A673 (cell line): ENCODE measurements at regions not wholly inside any gene's neighbourhood (a gene's known extent, or its start where the extent isn't known, plus 50 kb on each side); places are given as distances from the start of the nearest gene placed in this dataset.

Experiments
- BruUV-seq: library from RNA; stranded (reverse); fragments of 400-500 nt; replicated peaks from 2 replicates; lab custom pipeline; 2021; lab: Mats Ljungman, UMichigan
- CTCF ChIA-PET: fragments of 300-600 bp; sonication (Branson Sonifier 250); formaldehyde crosslinking; loops from one replicate; lab custom pipeline; 2022; ENCODE audit warnings: antibody characterized with exemption; lab: Charles Lee
- POLR2A ChIA-PET: fragments of 300-600 bp; sonication (Branson Sonifier 250); formaldehyde crosslinking; loops from one replicate; lab custom pipeline; 2022; ENCODE audit warnings: antibody characterized with exemption; ENCODE audit not compliant: low non-redundant PET; lab: Charles Lee
- DNase-seq: peaks from one replicate; pipeline ENCODE4 v3.0.0-alpha.2; 2015; ENCODE audit warnings: low spot score
- H3K27ac ChIP-seq: fragments of 200-600 bp; sonication (generic); 2 replicates; pipeline ENCODE4 v1.5.1; 2016; ENCODE audit warnings: mixed run types, low read depth, mild to moderate bottlenecking, mixed read lengths, antibody characterized with exemption, low read length; ENCODE audit not compliant: poor library complexity, severe bottlenecking
- H3K27me3 ChIP-seq: fragments of 200-600 bp; sonication (generic); replicated peaks from 2 replicates; pipeline ENCODE4 v1.6.1; 2017; ENCODE audit warnings: mixed run types, low read depth, mild to moderate bottlenecking, mixed read lengths, antibody characterized with exemption, low read length; ENCODE audit not compliant: insufficient read depth, poor library complexity
- H3K36me3 ChIP-seq: fragments of 200-600 bp; sonication (generic); 2 replicates; pipeline ENCODE4 v1.6.1; 2016; ENCODE audit warnings: mixed run types, mild to moderate bottlenecking, mixed read lengths, antibody characterized with exemption, low read length; ENCODE audit not compliant: insufficient read depth, poor library complexity, severe bottlenecking
- H3K4me1 ChIP-seq: fragments of 200-600 bp; sonication (generic); 2 replicates; pipeline ENCODE4 v1.6.1; 2017; ENCODE audit warnings: mixed run types, mild to moderate bottlenecking, mixed read lengths, antibody characterized with exemption, low read length; ENCODE audit not compliant: insufficient read depth, poor library complexity, severe bottlenecking
- H3K4me3 ChIP-seq: fragments of 200-600 bp; sonication (generic); 2 replicates; pipeline ENCODE4 v1.5.1; 2016; ENCODE audit warnings: low read depth, mixed run types, mild to moderate bottlenecking, mixed read lengths, low read length; ENCODE audit not compliant: poor library complexity, severe bottlenecking
- H3K9me3 ChIP-seq: fragments of 200-600 bp; sonication (generic); 2 replicates; pipeline ENCODE4 v1.6.1; 2016; ENCODE audit warnings: mixed run types, low read depth, mild to moderate bottlenecking, mixed read lengths, antibody characterized with exemption, low read length; ENCODE audit not compliant: poor library complexity, severe bottlenecking
- EZH2 ChIP-seq: fragments of 200-600 bp; sonication (generic); IDR thresholded peaks from 2 replicates; pipeline ENCODE4 v1.6.1; 2017; ENCODE audit warnings: borderline replicate concordance, low read depth, mild to moderate bottlenecking, mixed read lengths, antibody characterized with exemption, low read length; ENCODE audit not compliant: poor library complexity, severe bottlenecking
- intact Hi-C: fragments of 100-400 bp; cut with micrococcal nuclease; formaldehyde crosslinking; loops from one replicate; pipeline ENCODE4 v1.10.0; 2022; ENCODE audit not compliant: unreplicated experiment
- TF ChIP-seq, protein P1 (sequence below): fragments of 300-800, 200-600 bp; sonication (generic); conservative IDR thresholded peaks from 2 replicates; pipeline ENCODE4 v1.5.1; 2017; ENCODE audit warnings: low read depth, mild to moderate bottlenecking, antibody characterized with exemption, low read length, moderate library complexity, mixed read lengths

DNA sequence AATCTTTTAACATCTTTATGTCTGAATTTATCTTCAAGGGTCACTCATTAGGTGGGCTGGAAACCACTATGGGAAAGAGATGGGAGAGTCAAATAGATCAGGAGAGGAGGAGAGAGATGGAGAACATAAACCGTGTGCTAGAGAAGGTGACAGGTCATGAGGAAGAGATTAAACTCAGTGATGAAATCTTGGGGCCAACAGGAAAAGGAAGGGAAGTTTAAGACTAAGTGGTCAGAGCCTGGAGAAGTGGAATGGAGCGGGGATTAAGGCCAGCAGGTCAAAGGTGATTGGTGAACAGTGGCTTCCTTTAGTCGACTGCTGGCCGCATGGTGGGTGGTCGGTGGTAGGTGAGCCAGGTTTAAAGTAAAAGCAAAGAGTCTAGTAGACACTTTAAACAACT, 169.3 kb upstream of the IVNS1ABP start:
- intact Hi-C loops: no loop called here
- TF ChIP-seq, protein P1, sequence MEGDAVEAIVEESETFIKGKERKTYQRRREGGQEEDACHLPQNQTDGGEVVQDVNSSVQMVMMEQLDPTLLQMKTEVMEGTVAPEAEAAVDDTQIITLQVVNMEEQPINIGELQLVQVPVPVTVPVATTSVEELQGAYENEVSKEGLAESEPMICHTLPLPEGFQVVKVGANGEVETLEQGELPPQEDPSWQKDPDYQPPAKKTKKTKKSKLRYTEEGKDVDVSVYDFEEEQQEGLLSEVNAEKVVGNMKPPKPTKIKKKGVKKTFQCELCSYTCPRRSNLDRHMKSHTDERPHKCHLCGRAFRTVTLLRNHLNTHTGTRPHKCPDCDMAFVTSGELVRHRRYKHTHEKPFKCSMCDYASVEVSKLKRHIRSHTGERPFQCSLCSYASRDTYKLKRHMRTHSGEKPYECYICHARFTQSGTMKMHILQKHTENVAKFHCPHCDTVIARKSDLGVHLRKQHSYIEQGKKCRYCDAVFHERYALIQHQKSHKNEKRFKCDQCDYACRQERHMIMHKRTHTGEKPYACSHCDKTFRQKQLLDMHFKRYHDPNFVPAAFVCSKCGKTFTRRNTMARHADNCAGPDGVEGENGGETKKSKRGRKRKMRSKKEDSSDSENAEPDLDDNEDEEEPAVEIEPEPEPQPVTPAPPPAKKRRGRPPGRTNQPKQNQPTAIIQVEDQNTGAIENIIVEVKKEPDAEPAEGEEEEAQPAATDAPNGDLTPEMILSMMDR: no peak
- TF ChIP-seq EZH2: no peak
- Histone ChIP-seq H3K4me1 (no peaks in the 10 kb centered on the region), H3K36me3 (no peaks in the 10 kb centered on the region), H3K27ac (no peak overlapping the region), H3K4me3 (no peak overlapping the region), H3K27me3 (no peaks in the 10 kb centered on the region), H3K9me3 (no peaks in the 10 kb centered on the region)
- ChIA-PET POLR2A (no interaction called here), CTCF (no interaction called here)
- no peak for DNase-seq
- BruUV-seq: no TSS peak

DNA sequence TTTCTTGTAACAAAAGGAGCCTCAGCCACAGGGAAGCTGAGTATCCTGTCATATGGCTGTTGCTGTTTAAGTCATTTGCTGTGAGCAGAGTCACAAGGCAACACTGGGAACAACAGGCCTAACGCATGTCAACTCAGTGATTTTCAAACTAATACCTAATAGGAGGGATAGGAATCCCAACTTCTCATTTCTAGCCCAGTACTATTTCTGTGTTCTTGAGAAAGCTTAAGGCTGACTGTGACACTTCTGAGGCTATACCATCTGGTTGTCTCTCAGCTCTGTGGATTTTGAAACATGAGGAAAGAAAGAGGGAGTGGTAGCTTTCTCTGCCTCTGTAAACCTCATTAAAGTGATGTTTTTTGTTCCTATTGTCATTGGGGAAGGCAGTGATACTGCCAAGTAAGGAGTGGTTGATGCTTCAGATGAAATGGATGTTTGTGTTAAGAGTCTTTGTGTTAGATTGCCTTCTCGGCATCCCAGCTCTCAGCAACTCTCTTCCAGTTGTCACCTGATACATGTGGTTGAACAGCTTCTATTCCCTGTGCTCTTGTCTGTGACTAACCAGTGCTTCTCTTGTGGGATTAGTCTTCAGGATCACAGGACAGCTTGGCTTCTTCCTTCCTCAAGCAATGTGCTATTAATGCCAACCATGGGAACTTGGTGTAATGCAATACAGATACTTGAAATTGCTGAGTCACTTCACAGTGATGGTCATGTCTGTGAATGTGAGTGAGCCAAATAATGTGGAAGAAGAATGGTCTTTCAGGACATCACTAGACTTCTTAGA, 166.8 kb upstream of the IVNS1ABP start:
- ChIA-PET CTCF (no interaction called here), POLR2A (no interaction called here)
- intact Hi-C loops: no loop called here
- BruUV-seq: no TSS peak
- Histone ChIP-seq H3K36me3 (no peaks in the 10 kb centered on the region), H3K27me3 (no peaks in the 10 kb centered on the region), H3K4me3 (no peak overlapping the region), H3K9me3 (no peaks in the 10 kb centered on the region), H3K4me1 (no peaks in the 10 kb centered on the region), H3K27ac (peak overlapping the region; percentile 15)
- peak; percentile 50 for DNase-seq
- TF ChIP-seq, protein P1: no peak
- TF ChIP-seq EZH2: no peak

DNA sequence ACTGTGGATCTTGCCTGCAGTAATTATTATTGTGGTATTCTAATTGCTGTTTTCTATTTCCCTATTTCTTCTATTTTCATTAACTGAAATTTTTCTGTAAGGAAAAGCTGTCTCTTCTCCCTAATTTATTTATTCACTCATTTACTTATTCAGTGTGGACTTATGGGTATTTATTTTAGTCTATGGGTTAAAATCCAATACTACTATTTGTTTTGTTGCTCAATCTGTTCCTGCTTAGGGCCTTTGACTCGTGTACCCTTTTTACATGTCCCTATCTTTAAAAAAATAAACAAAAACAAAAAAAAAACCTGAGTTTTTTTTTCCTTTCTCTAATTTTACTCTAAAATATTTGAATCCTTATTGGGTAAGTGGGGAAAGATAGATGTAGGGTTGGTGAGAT, 166.2 kb upstream of the IVNS1ABP start:
- Histone ChIP-seq H3K27ac (no peak overlapping the region), H3K27me3 (no peaks in the 10 kb centered on the region), H3K9me3 (no peaks in the 10 kb centered on the region), H3K4me1 (no peaks in the 10 kb centered on the region), H3K4me3 (no peak overlapping the region), H3K36me3 (no peaks in the 10 kb centered on the region)
- no TSS peak for BruUV-seq
- TF ChIP-seq EZH2: no peak
- TF ChIP-seq, protein P1: no peak
- CTCF ChIA-PET: no interaction called here
- DNase-seq: no peak
- POLR2A ChIA-PET: no interaction called here
- intact Hi-C loops: no loop called here
